Stimulated activated CD4-positive, alpha-beta T cell treated with anti-CD3 and anti-CD28 coated beads, TNF-alpha, amount 100 ng/mL, for 4 hours (primary cell): ENCODE measurements at regions not wholly inside any gene's neighbourhood (a gene's known extent, or its start where the extent isn't known, plus 50 kb on each side); places are given as distances from the start of the nearest gene placed in this dataset.
"Not testable (repeated sequence)": the region's sequence is repeated elsewhere in the genome, so short reads cannot be mapped to it uniquely, and the experiment has no call there.

ENCODE experiments used
- DNase-seq, 3 experiments: peaks; one replicate each; pipeline ENCODE4 v3.0.0-alpha.2; 2020; ENCODE audit warnings: low read depth in 3 of 3

DNA sequence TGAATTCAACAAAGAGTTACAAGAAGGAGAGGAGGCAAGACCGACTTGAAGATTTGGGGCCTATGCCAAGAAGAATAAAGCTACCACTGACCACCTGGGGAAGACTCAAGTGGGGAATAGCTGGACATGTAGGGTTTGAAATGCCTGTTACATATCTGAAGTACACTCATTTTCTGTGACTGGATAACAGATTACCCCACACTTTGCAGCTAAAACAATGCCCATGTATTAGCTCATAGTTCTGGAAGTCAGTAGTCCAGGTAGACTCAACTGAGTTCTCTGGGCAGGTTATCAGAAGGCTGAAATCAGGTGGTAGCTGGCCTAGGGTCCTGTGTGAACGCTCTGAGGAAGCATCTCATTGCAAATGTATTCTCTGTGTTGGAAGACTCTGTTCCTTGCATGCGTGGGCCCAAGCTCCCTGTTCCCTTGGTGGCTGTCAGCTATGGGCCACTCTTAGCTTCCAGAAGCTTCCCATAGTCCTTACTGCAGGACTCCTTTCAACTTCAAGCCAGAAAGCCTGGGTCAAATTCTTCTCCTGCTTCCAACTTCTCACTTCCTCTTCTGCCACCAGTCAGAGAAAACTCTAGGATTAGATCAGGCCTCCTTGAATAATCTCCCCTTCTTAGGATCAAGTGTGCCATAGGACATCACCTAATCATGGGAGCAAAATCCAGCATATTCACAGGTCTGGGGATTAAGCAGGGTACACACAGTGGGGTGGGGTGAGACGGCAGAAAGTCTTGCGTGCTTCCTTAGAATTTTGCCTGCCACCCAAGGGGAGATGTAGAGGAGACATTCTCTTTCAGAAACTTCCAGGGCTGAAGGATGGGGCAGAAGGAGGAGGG lies 187.8 kb downstream of the SHQ1 start:
- no peak for DNase-seq

DNA sequence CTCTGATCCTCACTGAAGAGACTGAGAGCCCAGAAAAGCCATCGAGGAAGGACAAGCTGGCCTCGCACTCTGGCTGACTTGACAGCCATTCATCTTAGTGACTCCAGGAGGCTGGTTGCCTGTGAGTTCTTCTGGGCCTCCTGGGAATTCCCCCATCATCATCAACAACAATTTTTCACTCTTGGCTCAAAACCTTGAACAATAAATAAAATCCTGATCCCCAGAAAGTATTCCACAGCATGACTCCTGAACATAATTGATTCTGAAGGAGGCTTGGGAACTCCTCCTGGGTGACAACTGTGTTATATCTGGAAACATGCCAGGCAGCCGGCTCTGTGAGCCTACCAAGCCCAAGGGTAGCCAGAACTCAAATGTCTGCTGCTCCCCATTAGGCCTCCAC lies 188.6 kb downstream of the SHQ1 start:
- DNase-seq, result no peak

DNA sequence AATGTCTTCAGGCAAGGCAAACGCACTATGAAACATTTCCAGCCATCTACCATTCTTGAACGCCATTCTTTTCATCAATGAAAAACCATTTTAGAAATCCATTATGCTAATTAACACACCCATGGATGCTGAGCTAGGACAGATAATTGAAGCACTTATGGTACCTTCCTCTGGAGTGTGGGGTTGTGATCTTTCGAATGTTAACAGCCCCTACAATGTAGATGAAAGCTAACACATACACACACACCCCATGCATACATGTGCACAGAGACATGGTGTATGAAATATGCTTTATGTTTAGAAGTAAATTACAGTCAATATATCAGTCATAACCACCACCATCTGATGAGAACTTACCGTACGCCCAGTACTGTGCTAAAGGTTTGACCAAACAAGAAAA lies 189.1 kb downstream of the SHQ1 start:
- no peak for DNase-seq

DNA sequence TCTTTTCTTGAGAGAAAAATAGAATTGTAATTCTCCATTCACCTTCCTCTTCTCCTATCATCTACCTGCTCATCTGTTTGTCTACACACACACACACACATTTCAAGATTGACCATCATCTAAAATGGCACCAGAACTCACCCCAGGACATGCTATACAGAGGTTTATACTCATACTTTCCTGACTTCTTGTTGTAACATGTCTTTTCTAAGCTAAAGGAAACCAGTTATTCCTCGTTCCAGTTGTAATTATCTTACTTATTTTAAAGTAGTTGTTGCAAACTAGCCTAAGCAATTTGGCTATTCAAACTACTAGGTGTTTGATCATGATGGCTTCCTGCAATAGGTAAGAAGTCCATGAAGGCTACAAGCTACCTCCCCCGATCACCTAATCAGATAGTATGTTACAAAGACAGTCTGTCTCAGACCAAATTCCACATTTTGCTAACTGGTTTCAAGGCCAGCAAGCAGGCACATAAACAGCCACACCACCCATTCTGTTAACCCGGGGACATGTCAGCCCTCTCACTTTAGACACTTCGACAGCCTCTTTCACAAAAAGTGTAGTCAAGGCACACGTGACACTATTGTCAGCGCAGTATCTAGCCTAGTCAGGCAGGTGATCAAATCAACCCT lies 189.7 kb downstream of the SHQ1 start:
- DNase-seq, result no peak

DNA sequence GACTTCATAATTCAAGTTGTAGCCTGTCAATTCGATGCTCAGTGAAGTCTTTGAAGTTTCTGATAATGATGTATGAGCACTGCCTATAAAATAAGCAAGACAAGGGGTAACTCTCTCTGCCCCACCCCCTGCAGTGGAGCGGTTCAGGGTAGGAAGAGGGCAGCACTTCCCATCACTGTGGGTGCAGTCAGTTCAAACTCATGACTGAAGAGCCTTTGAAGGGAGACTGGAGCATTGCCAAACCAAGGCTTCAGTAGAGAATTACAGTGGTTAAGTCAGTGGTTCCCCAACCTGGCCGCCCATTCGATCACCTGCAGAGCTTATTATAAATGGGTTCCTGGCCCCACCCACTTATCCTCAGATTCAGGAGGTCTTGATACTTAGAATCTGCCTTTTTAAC lies 190.6 kb downstream of the SHQ1 start:
- peak in 1 of 3 experiments; percentile 15 for DNase-seq

DNA sequence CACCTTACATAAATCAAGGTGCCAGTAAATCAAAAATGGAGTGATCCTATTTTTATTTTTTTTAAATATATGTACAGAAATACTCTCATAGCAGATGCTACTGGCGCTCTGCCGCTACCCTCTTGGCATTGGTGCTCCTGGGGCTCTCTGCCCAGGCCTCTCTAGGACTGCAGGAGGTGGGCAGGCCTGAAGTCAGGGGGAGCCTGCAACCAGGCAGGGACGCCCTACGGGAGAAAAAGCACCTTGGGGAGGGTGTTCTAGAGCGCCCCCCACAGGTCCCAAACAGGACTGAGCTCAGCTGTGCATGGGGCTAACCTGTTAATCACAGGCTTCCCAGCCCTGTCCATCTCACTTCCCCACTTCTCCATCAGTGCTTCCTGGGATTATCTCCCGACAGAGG lies 192.5 kb downstream of the SHQ1 start:
- no peak for DNase-seq

DNA sequence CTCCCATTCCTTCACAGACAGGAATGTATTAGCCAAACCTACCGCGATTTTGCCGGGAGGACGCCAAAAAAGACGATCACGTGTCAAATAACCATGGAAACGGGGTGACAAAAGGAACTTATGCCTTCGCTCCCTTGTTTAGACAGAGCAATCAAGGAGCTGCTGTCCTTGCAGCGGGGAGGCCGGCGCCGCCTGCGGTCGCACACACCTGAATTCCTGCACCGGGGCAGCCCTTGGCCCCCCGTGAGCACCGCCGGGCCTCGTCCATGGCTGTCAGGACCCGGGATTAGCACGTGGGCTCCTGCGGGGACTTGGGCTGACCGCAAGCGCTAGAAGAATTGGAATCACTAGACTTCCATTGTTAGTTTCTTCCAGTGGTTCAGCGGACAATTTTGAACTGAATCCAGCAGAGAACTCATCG lies 193.1 kb downstream of the SHQ1 start:
- DNase-seq, result no peak

DNA sequence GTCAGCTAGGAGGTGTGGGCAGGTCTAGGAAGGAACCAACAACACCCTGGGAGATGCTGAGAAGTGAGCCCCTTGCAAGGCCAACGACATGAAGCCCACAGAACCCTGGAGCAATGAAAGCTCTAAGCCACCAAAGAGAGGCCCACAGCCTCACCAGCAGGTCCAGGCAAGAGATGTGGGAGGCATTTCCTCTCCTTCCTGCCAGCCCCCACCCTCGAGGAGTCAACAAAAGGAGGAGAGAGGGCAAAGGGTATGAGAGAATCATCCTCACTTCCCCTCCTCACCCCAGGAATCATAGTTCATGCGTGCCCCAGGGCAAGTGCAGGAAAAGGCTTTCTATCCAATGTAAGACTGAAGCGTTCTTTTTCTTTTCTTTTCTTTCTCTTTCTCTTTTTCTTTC lies 195.8 kb downstream of the SHQ1 start:
- no peak for DNase-seq

DNA sequence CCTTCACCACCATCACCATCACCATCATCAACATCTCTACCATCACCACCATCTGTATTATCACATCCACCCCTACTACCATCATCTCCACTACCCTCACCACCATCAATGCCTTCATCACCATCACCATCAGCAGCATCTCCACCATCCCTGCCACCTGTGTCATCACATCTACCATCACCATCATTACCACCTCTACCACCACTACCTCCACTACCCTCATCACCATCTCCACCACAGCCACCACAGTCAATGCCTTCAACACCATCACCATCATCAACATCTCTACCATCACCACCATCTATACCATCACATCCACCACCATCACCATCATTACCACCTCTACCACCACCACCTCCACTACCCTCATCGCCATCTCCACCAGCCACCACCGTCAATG lies 196.7 kb downstream of the SHQ1 start:
- no peak for DNase-seq

DNA sequence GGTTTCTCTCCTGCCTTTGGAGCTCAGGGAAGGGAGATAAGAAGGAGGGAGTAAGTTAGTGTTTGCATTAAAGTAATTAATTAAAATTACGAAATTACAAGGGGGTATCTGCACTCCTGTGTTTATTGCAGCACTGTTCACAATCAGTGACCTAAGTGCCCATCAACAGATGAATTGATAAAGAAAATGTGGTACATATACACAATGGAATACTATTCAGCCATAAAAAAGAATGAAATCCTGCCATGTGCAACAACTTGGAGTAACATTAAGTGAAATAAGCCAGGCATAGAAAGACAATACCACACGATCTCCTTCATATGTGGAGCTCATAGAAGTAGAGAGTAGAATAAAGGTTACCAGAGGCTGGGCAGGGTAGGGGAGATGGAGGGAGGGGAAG lies 202.0 kb downstream of the SHQ1 start:
- no peak for DNase-seq

DNA sequence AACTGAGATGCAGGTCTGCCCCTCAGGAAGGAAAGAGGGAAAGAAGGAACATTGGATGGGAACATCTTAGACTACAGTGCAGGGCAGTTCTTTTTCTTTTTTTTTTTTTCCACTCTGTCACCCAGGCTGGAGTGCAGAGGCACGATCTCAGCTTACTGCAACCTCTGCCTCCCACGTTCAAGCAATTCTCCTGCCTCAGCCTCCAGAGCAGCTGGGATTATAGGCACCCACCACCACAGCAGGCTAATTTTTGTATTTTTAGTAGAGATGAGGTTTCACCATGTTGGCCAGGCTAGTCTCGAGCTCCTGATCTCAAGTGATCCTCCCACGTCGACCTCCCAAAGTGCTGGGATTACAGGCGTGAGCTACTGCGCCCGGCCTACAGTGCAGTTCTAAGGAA lies 204.6 kb downstream of the SHQ1 start:
- DNase-seq, result not testable (repeated sequence)

DNA sequence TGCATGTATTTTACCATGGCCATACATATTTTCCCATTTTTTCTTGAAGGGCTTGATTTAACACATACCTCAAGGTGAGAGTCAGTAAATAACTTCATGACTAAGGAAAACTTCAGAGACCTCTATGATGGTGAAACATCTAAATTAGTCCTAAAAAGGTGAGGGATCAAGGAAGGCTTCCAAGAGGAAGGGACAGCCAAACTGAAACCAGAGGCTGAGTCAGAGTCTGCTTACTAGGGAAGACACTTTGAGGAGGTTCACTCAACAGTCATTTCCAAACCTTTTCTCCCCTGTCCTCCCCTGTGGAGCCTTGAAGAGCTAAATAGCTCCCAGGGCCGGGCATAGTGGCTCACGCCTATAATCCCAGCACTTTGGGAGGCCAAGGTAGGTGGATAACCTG lies 206.6 kb downstream of the SHQ1 start:
- DNase-seq, result no peak

DNA sequence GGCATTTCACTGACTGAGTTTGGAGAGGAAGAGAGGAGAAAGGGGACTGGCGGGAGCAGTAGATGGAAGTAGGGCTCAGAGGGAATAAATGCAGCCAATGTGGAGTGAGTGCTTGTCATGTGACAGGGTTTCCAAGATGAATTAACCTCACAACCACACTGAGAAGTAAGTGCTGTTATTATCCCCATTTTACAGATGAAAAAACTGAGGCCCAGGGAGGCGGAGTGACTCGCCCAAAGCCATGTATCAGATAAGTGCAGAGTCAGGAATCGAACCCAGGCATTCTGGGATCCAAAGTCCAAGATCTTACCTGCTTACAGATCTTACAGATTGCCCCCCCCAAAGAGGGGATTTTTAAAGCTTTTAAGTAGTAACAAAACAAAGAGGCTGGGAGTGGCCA lies 207.2 kb downstream of the SHQ1 start:
- no peak for DNase-seq

DNA sequence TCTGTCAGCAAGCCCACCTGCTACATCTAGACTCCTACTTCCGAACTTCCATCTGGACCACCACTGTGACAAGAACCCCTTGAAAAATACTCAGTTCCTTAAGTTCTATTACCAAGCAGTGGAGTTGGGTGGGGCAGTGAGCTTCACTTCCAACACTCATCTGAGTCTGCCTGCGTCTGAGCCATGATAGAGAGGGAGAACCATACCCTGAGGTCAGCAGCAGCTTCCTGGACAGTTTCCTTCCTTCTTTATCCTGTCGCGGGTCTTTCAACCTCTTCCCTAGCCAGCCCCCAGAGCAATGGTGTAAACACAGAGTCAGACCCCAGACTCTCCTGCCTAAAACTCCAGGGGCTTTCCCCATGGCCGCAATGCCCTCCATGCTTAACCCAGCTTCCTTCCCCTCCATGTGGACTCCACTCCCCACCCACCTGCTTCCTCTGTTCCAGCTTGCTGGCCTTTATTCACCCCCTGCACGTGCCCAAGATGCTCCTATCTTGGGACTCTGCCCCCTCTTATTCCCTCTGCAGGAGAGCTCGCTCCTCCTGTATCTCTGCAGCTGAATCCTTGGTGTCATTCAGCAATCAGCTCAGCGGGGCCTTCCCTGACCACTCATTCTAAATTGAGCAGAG lies 211.2 kb downstream of the SHQ1 start:
- no peak for DNase-seq

DNA sequence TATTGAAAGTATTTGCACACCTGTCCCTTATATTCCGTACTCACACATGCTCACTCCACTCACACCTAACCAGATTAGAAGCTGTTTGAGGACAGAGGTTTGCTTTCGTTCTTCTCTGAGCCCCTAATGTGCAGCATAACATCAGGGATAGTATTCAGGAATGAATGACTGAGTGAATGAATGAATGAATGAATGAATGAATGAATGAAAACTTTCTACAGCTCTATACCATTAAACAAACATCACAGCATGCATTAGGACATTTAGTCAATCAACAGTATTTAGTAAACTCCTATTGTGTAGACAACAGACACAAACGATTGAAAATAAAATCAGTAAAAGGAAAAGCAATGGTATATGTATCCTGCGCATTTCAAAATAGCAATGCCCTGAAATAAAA lies 212.7 kb downstream of the SHQ1 start:
- no peak for DNase-seq

DNA sequence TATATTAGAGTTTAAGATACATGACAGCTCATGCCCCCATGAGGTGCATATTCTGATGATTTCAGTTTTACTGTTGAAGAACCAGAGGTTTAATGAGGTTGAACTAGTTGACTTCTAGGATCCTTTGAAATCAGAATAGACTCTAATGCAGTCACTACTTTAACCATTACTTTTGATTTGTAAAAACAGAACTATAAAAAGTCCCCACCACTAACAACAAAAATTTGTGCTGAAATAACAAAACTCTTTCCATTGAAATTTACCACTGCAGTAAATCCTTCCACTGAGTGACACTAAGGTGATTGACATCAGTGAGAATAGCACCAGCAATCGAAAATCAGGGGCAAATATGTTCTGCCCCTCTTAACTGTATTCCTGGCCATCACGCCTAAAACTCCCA lies 214.1 kb downstream of the SHQ1 start:
- no peak for DNase-seq

DNA sequence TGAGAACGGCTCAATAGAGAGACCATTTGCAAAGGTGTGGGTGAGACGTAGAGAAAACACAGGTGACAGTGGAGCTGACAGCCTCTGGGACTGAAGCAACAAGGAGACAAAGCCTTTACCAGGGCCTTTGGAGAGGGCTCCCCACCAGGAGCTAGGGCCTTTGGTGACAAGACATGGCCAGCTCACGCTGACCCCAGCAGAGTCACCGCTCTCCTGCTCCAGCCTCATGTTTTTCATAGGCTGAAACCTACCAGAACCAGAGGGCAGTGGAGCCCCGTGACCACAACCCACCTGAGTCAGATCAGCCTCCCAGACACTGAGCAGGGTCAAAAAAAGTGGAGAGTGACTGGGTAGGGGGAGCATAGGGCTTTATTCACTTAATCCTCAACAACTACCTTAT lies 214.7 kb downstream of the SHQ1 start:
- no peak for DNase-seq

DNA sequence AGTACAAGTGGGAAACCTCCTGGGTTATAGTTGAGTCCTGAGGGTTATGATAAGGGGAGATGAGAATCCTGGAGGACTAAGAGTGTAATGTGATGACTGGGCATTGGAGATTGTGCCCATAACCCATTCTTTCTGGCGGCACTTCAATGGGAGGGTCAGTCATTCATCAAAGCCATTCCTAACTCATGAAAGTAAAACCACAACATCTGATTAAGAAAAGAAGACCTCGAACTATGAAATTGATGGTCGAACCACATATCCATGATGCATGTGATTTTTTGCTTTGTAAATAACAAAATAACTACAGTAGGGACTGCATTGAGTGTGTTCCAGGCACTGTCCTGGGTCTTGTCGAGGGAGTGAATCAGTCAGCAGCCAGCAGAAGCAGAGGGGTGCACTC lies 215.1 kb downstream of the SHQ1 start:
- DNase-seq, result no peak

DNA sequence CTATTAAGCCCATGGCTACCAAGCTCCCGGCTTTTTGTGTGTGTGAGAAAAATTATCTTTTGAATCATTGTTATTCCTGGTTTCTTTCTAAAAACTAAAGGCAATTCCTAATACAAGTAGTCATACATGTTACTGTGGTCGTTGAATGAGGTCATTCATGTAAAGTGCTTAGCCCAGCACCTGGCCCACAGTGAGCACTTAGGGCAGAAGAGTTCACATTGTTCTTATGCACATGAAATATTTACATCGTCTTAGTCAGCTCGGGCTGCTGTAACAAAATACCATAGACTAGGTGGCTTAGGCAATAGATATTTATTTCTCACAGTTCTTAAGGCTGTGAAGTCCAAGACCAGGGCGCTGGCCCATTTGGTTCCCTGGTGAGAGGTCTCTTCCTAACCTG lies 216.1 kb downstream of the SHQ1 start:
- DNase-seq, result no peak

DNA sequence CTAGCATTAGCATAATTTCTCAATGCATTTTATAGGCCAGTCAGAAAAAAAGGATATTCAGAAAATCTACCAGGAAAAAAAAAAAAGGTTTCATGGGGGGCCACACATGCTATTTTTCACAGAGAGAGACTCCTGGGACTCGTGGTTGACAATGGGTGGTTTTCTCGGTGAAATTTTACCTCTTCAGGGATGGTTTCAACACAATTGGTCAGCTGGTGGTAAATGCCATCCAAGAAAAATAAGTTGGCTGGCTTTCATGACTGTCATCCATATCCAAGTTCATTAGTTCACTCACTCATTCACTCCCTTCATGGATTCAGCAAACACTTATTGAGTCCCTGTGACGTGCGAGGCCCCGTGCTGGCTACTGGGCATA lies 217.3 kb downstream of the SHQ1 start:
- DNase-seq, result no peak

DNA sequence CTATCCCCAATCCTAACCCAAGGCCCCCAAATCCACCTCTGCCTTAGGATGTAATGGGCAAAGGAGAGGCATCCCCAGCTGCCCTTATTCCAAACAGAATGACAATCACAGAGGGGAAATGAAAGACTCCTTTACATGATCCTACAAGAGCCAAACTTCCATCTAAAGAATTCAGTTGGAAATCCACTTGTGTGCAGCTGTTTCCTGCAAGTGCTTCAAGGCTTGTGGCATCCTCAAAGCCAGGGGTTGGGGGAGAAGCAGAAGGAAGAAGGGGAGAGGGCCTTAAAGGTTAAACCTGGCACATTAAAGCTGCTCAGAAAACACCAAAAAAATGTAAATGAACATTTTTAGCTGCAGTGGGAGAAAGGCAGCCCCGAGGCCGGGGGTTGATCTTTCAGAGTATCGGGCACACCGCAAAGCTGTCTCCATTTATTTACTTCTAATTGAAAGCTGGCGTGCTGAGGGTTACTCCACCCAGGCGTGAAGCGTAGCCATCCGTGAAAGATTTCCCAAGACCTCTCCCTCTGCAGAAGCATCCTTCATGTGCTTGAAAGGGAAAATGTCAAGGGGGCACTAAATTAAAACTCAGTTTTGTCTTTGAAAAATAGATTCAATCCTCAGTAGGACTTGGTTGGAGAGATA lies 217.8 kb downstream of the SHQ1 start:
- DNase-seq, result no peak

DNA sequence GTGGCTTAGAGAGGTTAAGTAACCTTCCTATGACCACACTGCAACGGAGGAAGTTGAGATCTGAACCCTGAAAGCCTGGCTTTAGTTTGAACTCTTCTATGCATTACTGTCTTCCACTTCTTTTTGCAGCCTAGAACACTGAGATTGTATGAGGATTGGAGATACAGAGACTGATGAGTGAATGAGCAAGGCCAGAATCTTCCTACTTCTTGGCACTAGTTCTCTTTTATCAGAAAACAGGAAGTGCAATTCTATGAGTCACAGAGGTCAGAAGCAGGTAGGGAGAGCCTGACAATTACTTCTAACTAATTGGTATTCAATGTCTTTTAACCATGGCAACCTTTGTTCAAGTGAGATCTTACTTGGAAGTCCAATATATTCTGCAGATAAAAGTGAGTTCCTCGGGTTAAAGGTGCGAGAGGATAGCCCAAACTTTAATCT lies 219.0 kb downstream of the SHQ1 start:
- DNase-seq, result no peak

DNA sequence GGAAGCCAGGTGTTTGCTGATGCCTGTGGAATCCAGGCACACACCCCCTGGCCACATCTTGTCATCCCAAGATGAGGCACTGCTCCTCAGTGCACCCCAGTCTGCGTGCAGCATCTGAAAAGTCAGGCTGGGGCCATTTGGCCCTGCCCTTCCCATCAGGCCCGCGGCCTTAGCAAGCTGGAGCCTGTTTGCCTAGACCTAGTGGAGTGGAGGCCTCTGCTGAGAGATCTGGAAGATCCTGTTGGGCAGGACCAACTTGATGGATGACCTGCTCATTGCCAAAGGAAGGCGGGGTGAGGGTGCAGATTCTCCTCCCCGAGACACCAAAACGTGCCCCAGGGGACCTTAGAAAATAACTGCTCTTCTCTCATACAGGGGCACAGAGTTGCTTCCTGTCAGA lies 220.2 kb downstream of the SHQ1 start:
- DNase-seq, result no peak
